NCI-H2196 treated with DMSO at 0.1 percent for 48 hours (cell line): ENCODE measurements at regions not wholly inside any gene's neighbourhood (a gene's known extent, or its start where the extent isn't known, plus 50 kb on each side); places are given as distances from the start of the nearest gene placed in this dataset.
"Not testable (repeated sequence)": the region's sequence is repeated elsewhere in the genome, so short reads cannot be mapped to it uniquely, and the experiment has no call there.

Source experiments
- DNase-seq: peaks from one replicate; lab custom pipeline; 2025; ENCODE audit not compliant: unreplicated experiment; lab: John Stamatoyannopoulos, UW

DNA sequence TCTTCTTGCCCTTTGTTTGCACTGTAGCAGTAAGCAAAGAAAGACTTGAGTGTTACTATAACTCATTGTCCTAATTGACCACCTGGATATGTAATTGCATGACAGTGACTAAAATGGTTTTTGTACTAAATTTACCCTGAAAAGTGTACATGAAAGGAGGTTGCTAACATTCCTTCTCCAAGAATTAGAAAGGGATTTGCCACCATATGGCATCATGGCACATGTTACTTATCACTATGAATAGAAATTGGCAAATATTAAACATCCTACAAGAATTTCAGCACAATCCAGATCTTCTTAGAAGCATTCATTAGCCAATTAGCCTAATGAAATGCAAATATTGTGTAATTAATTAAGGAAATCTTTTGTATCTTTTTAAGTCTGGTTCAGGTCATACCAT is 834.2 kb downstream of the STPG2 start:
- DNase-seq: no peak

GRCh38 chr4:97317201-97317600 is 826.1 kb downstream of the STPG2 start:
- no peak for DNase-seq

DNA sequence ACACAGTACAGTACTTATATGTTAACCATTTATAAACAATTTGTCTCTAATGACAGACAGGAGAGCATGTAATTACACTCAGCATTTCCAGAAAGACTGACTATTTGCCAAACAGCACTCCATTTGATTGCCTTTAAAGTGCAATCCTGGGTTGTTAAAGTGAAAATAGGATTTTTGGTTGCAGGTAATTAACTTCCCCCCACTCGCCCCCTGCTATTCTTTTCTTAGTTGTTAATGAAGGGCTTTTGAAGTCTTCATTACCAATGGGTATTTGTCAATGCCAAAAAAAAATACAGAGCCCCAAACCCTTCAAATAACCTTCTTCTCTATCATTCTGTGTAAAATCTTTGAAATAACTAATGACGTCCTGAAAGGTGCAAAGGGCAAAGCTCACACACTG is 825.6 kb downstream of the STPG2 start:
- no peak for DNase-seq

GRCh38 chr4:97325751-97326150 is 817.5 kb downstream of the STPG2 start:
- not testable (repeated sequence) for DNase-seq

DNA sequence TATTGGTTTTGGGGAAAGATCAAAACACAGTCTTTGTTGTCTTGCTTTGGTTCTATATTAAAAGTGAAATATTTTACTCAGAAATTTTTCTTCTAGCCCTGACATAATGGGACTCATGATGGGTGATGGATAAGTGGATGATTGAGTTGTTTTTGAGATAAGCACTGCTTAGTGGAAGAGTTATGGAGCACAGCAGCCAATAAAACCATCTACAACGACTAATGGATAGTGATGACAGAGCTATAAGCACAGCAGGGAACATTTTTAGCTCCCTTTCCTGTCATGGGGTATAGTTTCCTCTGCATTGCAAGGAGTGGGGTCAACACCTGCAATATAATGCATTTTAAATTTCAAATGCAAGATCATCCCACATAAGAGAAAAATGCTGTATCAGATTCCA is 812.4 kb downstream of the STPG2 start:
- DNase-seq: no peak

GRCh38 chr4:97334348-97334747 is 808.9 kb downstream of the STPG2 start:
- DNase-seq: no peak

GRCh38 chr4:97349468-97350186 is 793.6 kb downstream of the STPG2 start:
- no peak for DNase-seq

GRCh38 chr4:97353876-97354275 is 789.4 kb downstream of the STPG2 start:
- DNase-seq: no peak

GRCh38 chr4:97359826-97360225 is 783.5 kb downstream of the STPG2 start:
- no peak for DNase-seq

DNA sequence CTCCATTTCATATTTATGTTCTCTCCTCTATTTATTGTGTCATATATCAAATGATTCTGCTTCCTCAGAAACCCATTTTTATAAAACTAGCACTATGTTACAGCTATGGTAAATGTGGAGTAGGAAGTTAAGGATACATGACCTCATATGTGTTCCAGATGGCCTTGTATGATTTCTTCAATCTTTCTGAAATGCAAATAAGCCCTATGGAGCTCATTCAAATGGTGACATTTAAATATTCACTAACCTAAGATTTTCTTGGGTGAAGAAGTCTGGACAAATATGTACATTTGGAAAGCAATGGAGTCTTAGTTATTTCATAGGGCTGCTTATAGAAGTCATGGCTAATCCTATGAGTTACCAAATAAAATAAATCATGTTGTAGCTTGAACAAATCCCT is 782.5 kb downstream of the STPG2 start:
- DNase-seq: no peak

DNA sequence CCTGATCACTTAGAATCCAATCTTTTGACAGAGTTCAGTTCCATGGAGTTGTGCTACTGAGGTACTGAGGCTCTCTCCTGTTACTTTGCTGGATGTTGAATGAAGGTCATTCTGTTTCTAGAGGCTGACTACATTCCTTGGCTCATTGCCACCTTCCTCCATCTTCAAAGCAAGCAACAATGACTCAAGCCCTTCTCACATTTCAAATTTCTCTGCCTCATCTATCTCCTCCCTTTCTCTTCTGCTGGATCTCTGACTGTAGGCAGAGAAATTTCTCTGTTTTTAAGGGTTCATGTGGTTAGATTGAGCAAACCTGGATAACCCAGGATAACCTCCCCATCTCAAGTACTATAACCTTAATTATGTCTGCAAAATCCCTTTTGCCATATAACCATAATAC is 775.4 kb downstream of the STPG2 start:
- DNase-seq: no peak

GRCh38 chr4:97370568-97370967 is 772.7 kb downstream of the STPG2 start:
- no peak for DNase-seq

DNA sequence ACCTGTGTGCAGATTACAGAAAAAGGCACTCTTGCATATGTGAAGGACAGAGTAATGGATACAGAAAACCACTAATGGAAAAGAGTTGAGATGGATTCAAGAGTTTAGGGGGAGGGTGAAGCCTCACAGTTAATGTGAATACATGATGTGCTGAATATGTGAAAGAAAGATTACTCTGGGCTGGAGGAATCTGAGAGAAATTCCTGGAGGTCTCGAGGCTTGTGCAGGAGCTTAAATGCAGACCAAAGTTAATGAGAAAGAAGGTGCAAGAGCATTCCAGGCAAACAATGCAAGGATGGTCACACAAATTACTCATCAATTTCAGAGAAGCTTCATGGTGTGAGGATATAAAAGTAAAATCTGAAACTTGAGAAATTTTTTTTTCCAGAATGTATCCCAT is 768.8 kb downstream of the STPG2 start:
- DNase-seq: no peak

DNA sequence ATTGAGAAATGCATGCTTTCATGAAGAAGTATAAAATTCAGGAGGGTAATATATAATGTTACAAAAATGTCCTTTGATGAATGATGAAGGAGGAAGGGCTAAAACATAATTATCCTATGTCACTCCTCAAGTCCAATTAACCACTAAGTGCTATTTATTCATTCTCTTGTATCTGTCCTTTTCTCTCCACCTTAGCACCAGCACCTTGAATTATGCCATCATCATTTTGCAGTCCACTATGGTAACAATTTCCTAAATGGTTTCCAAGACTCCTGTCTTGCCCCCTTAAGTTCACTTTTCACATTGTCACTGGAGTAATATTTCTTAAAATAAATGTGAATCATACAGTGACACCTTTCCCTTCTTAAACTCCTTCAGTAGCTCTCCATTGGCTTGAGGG is 756.3 kb downstream of the STPG2 start:
- DNase-seq: no peak

- no peak for DNase-seq
Observed at GRCh38 chr4:97394653-97395052, 748.6 kb downstream of the STPG2 start.

GRCh38 chr4:97396097-97396496 is 747.2 kb downstream of the STPG2 start:
- no peak for DNase-seq

DNA sequence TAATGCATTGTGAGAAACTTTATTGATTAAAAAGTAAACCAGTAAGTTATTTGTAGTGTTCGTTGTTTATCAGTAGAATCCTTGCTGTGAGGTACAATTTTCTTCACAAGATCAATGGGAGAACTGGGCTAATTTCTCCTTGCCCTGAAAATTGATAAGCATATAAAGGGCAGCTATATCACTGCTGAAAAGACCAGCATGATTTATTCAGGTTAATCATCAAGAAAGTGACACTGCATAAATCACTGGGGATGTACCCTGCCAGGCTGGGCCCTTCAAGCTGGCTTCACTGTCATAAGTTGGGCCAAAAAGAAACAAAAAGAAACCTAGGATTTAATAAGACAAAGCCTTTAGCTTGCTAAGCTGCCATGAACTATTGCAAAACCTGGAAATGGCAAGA is 746.7 kb downstream of the STPG2 start:
- DNase-seq: no peak

DNA sequence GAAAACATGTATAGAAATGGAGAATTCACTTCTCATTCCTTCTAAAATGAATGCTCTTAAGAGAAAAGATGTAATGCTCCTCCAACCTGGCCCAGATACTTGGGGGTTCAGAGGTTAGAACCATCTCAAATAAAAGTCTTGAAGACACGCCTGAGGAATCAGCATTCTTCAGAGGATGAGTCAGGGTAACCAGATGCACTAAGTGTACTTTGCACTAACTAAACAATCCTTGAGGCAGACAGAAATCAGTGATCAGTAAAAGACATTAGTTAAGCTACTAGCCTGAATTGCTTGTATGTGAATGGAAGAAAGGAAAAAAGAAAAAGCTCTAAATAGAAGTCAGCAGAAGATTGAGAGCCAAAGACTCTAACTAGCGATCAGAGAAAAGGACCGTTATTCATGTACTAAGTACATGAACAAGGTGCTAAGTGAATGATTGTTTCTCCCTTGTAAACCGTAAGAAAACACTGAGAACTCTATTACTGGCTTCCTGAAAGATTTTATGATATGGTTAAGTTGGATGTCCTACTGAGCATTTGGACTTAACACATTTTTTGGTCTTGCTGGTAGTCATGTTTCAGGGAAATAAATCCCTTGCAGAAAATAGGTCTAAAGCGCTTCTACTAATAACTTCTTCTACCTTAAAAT is 738.3 kb downstream of the STPG2 start:
- DNase-seq: no peak

DNA sequence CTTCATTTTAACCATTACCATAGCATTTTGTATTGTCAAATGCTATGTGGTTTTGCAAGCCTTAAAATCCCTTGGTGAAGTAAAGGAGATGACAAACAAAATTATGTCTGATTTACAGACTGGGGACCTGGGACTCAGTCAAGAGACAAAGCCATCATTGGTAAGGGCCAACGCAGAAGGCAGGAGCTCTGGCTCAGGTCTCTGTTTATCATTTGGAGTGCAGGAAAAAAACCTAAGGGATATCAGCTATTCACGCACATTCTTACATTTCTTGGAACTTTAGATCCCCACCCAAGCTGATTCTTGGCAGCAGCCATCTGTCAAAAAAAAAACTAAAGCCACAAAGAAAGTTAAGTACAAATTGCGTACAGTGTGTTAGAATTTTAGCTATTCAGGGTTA is 731.9 kb downstream of the STPG2 start:
- DNase-seq: no peak

DNA sequence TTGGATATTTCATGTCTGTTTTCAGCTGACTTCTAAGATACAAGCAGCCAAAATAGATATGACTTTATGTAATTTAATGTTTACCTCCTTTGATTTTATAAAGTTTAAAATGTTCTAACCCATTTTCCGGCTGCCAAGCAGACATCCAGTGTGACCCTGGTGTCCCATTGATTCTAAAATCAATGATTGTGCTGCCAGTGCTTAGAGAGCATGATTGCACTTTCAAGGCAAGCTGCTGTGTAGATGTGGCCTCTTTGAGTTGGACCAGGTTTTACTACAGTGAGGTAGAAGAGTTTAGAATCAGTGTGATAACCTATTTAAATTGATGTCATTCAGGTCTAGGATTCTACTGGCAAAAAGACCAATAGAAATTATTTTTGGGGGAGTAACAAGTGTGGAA is 730.9 kb downstream of the STPG2 start:
- no peak for DNase-seq

- no peak for DNase-seq
Observed at GRCh38 chr4:97414161-97414560, 729.1 kb downstream of the STPG2 start.

GRCh38 chr4:97432551-97432950 is 710.7 kb downstream of the STPG2 start:
- DNase-seq: no peak
